IMR-90 (cell line): ENCODE measurements at regions not wholly inside any gene's neighbourhood (a gene's known extent, or its start where the extent isn't known, plus 50 kb on each side); places are given as distances from the start of the nearest gene placed in this dataset.

ENCODE experiments used
- CEBPB ChIP-seq: IDR thresholded peaks from 2 replicates; pipeline ENCODE4 v1.6.1; 2012; ENCODE audit warnings: low read depth, low read length, improper control_type of control experiment
- CTCF ChIP-seq: conservative IDR thresholded peaks from 2 replicates; pipeline ENCODE4 v1.5.1; 2012; ENCODE audit warnings: mild to moderate bottlenecking, low read depth, low read length, improper control_type of control experiment
- ELK1 ChIP-seq: fragments of 150-350 bp; IDR thresholded peaks from 2 replicates; pipeline ENCODE4 v1.6.1; 2016; ENCODE audit warnings: low read depth, mild to moderate bottlenecking, low read length, moderate library complexity, borderline replicate concordance
- FOS ChIP-seq: fragments of 150-350 bp; IDR thresholded peaks from 2 replicates; pipeline ENCODE4 v1.6.1; 2016; ENCODE audit warnings: low read depth, low read length
- MAFK ChIP-seq: IDR thresholded peaks from 2 replicates; pipeline ENCODE4 v1.6.1; 2012; ENCODE audit warnings: low read depth, low read length, improper control_type of control experiment
- MXI1 ChIP-seq: IDR thresholded peaks from 2 replicates; pipeline ENCODE4 v1.6.1; 2012; ENCODE audit warnings: low read depth, mild to moderate bottlenecking, low read length, moderate library complexity, borderline replicate concordance
- POLR2A ChIP-seq: IDR thresholded peaks from 2 replicates; pipeline ENCODE4 v1.6.1; 2012; ENCODE audit warnings: mild to moderate bottlenecking, low read depth, low read length
- RAD21 ChIP-seq: IDR thresholded peaks from 2 replicates; pipeline ENCODE4 v1.6.1; 2012; ENCODE audit warnings: low read length, improper control_type of control experiment
- RCOR1 ChIP-seq: IDR thresholded peaks from 2 replicates; pipeline ENCODE4 v1.6.1; 2012; ENCODE audit warnings: mild to moderate bottlenecking, low read length, improper control_type of control experiment; ENCODE audit not compliant: insufficient replicate concordance
- RFX5 ChIP-seq: IDR thresholded peaks from 2 replicates; pipeline ENCODE4 v1.8.0; 2012; ENCODE audit warnings: low read depth, mild to moderate bottlenecking, low read length, moderate library complexity
- SMC3 ChIP-seq: fragments of 150-350 bp; IDR thresholded peaks from 2 replicates; pipeline ENCODE4 v1.6.1; 2016; ENCODE audit warnings: low read depth, mild to moderate bottlenecking, antibody characterized with exemption, low read length, moderate library complexity
- USF2 ChIP-seq: fragments of 150-350 bp; IDR thresholded peaks from 2 replicates; pipeline ENCODE4 v1.6.1; 2017; ENCODE audit warnings: mild to moderate bottlenecking, antibody characterized with exemption, low read length, low read depth

- TF ChIP-seq CTCF (no peak), MXI1 (no peak), SMC3 (no peak), RFX5 (no peak), POLR2A (no peak), USF2 (no peak), CEBPB (no peak), RAD21 (no peak), FOS (no peak), RCOR1 (no peak), ELK1 (no peak), MAFK (no peak)
Observed at GRCh38 chr12:67074072-67074471, 195.1 kb upstream of the CAND1 start.
